Pons (tissue), 1 donor: ENCODE measurements at regions not wholly inside any gene's neighbourhood (a gene's known extent, or its start where the extent isn't known, plus 50 kb on each side); places are given as distances from the start of the nearest gene placed in this dataset.

ENCODE experiments used
- DNase-seq: peaks from one replicate; pipeline ENCODE4 v3.0.0-alpha.2; 2016; ENCODE audit warnings: low spot score

DNA sequence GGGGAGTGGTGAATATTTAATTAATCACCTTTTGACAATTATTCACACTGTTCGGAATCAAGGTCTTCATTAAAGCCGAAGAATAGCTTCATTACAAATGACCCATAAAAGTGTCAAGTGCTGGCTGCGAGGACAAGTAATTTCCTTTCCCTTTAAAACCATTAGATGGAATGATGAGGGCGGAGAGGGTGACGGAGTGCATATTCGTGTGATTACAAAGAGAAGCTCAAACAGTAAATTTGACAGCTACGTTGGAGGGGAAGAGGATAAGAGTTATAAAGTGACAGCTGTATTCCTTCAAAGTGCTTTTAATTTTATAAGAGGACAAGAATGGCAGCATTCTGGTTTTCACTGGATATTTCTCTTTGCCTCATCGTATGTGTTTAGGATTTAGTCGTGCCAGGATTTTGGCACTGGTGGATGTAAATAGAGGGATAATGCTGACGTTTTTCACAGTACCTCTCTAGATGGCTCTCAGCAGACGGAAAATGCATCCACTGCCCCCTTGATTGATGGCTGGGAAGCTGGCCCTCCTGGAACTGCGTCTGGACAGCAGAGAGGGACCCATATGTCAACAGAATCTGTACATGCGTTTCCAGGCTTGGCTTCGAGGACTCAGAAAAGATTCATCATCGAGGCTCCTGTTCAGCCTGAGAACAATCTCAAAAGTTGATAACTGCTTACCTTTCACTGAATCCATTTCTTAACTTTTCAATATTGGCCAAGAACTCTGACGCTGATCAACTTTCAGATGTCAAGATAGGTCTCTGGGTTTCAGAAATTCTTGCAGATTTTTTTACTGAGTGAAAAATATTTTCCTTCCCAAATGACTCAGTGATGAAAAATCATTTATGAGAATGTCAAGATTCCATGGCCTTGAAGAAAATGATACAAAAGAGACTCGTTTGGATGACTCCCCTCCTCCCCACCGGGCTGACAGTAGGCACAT lies 50.4 kb upstream of the IRX2 start:
- no peak for DNase-seq
